HG03432 (cell line): ENCODE measurements at regions not wholly inside any gene's neighbourhood (a gene's known extent, or its start where the extent isn't known, plus 50 kb on each side); places are given as distances from the start of the nearest gene placed in this dataset.

Experiments used
- ATAC-seq: cut with Tn5 transposase; IDR thresholded peaks from one replicate; pipeline ENCODE4 v1.9.1; 2021; ENCODE audit warnings: mild to moderate bottlenecking, moderate library complexity; ENCODE audit not compliant: unreplicated experiment

DNA sequence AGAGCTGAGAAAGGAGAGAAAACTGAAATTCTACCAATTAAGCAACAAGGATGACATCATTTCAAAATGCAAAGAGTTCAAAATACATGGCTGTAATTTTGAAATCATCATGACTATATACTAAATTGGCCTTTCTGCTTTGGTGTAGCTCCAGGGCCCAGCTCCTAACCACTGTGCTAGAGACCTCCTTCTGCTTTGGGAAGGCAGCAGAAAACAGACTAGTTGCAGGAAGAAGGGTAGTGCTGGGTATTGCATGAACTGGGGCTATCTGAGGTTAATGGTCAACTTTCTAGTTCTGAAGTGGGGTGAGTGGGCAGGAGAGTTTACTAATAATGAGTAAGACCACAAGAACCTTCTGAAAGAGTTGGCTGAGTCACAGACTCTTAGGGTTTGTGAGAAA lies 66.2 kb downstream of the PTGER2 start:
- peak; percentile 100 for ATAC-seq
